Keratinocyte (primary cell): ENCODE measurements at regions not wholly inside any gene's neighbourhood (a gene's known extent, or its start where the extent isn't known, plus 50 kb on each side); places are given as distances from the start of the nearest gene placed in this dataset.

Experiments used
- EZH2 ChIP-seq: IDR thresholded peaks from one replicate; pipeline ENCODE4 v1.6.1; 2012; ENCODE audit warnings: inconsistent platforms, mild to moderate bottlenecking, low read length, moderate library complexity
- TF ChIP-seq, protein P1 (sequence below), 3 experiments: IDR thresholded peaks in 1 of 3; conservative IDR thresholded peaks in 1 of 3; optimal IDR thresholded peaks in 1 of 3; 2 replicates in 2 of 3; 3 replicates in 1 of 3; pipeline versions ENCODE3 to v1.5.1; 2011; ENCODE audit warnings: low read length in 3 of 3, mild to moderate bottlenecking in 3 of 3, moderate library complexity in 2 of 3, control low read depth in 1 of 3, inconsistent platforms in 1 of 3; ENCODE audit not compliant: insufficient read depth in 2 of 3; ENCODE audit errors: extremely low read depth in 1 of 3

DNA sequence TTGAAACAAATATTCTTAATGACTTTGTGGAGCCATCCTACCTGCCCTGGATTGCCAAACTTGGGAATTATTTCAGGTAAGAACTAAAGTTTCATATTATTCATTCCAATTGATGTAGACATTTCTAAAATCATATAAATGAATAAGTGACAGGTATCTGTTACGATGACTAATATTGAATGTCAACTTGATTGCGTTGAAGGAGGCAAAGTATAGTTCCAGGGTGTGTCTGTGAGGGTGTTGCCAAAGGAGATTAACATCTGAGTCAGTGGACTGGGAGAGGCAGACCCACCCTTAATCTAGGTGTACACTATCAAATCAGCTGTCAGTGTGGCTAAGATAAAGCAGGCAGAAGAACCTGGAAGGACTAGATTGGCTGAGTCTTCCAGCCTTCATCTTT is 1688.4 kb upstream of the CDH9 start:
- TF ChIP-seq, protein P1, sequence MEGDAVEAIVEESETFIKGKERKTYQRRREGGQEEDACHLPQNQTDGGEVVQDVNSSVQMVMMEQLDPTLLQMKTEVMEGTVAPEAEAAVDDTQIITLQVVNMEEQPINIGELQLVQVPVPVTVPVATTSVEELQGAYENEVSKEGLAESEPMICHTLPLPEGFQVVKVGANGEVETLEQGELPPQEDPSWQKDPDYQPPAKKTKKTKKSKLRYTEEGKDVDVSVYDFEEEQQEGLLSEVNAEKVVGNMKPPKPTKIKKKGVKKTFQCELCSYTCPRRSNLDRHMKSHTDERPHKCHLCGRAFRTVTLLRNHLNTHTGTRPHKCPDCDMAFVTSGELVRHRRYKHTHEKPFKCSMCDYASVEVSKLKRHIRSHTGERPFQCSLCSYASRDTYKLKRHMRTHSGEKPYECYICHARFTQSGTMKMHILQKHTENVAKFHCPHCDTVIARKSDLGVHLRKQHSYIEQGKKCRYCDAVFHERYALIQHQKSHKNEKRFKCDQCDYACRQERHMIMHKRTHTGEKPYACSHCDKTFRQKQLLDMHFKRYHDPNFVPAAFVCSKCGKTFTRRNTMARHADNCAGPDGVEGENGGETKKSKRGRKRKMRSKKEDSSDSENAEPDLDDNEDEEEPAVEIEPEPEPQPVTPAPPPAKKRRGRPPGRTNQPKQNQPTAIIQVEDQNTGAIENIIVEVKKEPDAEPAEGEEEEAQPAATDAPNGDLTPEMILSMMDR (optimal IDR thresholded peaks at IDR 0.05 in 1 of 3, IDR thresholded peaks at IDR 0.05 in 1 of 3, conservative IDR thresholded peaks at IDR 0.05 in 1 of 3; ENCODE audit: extremely low read depth in 1 of 3, insufficient read depth in 2 of 3, low read length in 3 of 3): no peak
- TF ChIP-seq EZH2: no peak
